Upper lobe of right lung (tissue), 1 donor: ENCODE measurements at regions not wholly inside any gene's neighbourhood (a gene's known extent, or its start where the extent isn't known, plus 50 kb on each side); places are given as distances from the start of the nearest gene placed in this dataset.
"Not testable (repeated sequence)": the region's sequence is repeated elsewhere in the genome, so short reads cannot be mapped to it uniquely, and the experiment has no call there.

ENCODE experiments used
- ATAC-seq: fragments of 200-7000 bp; cut with Tn5 transposase; one replicate; pipeline ENCODE4 v1.9.1; 2020; ENCODE audit warnings: mild to moderate bottlenecking, moderate library complexity
- DNase-seq: peaks from one replicate; pipeline ENCODE4 v3.0.0-alpha.2; 2020
- H3K27ac ChIP-seq: fragments of 200-600 bp; one replicate; pipeline ENCODE4 v1.8.0; 2022
- H3K27me3 ChIP-seq: fragments of 200-600 bp; one replicate; pipeline ENCODE4 v1.8.0; 2022; ENCODE audit warnings: mild to moderate bottlenecking
- H3K36me3 ChIP-seq: fragments of 200-600 bp; one replicate; pipeline ENCODE4 v1.8.0; 2022
- H3K4me1 ChIP-seq: fragments of 200-600 bp; one replicate; pipeline ENCODE4 v1.8.0; 2022
- H3K4me3 ChIP-seq: fragments of 200-600 bp; one replicate; pipeline ENCODE4 v1.8.0; 2022; ENCODE audit warnings: mild to moderate bottlenecking
- H3K9me3 ChIP-seq: fragments of 200-600 bp; one replicate; pipeline ENCODE4 v1.8.0; 2022
- intact Hi-C: fragments of 100-400 bp; cut with DNase I; formaldehyde crosslinking; loops from one replicate; pipeline ENCODE4 v1.11.0; 2022
- TF ChIP-seq, protein P1 (sequence below): fragments of 200-600 bp; IDR thresholded peaks from one replicate; pipeline ENCODE4 v1.8.0; 2022; ENCODE audit warnings: antibody characterized with exemption
- donor health status: DM: no; HTN: yes; CAD: no; lungs with severe emphysema.

DNA sequence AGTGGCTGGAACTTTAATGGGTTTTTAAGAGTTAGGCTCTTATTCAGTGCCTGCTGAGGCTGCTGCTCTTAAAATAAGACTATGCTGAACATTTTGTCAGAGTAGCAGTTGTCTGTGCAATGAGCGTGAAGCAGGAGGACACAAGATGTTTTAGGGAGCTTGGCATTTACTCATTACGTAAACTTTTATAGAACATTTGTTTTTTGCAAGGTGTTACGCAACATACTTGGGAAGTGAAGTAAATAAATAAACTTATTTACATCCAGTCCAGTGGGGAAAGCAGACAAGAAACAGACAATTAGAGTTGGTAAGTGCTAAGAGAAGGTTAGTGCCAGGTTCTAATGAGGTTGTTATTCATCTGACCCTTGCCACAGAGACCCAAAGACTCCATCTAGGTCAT lies 226.0 kb downstream of the HINT1 start:
- H3K27me3 ChIP-seq: no peaks in the 10 kb centered on the region
- no peaks in the 10 kb centered on the region for H3K9me3 ChIP-seq
- H3K27ac ChIP-seq: no peak overlapping the region
- no peaks in the 10 kb centered on the region for H3K36me3 ChIP-seq
- DNase-seq (no peak), ATAC-seq (no peak)
- H3K4me3 ChIP-seq: no peak overlapping the region
- no peaks in the 10 kb centered on the region for H3K4me1 ChIP-seq
- intact Hi-C loops: no loop called here
- TF ChIP-seq, protein P1, sequence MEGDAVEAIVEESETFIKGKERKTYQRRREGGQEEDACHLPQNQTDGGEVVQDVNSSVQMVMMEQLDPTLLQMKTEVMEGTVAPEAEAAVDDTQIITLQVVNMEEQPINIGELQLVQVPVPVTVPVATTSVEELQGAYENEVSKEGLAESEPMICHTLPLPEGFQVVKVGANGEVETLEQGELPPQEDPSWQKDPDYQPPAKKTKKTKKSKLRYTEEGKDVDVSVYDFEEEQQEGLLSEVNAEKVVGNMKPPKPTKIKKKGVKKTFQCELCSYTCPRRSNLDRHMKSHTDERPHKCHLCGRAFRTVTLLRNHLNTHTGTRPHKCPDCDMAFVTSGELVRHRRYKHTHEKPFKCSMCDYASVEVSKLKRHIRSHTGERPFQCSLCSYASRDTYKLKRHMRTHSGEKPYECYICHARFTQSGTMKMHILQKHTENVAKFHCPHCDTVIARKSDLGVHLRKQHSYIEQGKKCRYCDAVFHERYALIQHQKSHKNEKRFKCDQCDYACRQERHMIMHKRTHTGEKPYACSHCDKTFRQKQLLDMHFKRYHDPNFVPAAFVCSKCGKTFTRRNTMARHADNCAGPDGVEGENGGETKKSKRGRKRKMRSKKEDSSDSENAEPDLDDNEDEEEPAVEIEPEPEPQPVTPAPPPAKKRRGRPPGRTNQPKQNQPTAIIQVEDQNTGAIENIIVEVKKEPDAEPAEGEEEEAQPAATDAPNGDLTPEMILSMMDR: no peak

DNA sequence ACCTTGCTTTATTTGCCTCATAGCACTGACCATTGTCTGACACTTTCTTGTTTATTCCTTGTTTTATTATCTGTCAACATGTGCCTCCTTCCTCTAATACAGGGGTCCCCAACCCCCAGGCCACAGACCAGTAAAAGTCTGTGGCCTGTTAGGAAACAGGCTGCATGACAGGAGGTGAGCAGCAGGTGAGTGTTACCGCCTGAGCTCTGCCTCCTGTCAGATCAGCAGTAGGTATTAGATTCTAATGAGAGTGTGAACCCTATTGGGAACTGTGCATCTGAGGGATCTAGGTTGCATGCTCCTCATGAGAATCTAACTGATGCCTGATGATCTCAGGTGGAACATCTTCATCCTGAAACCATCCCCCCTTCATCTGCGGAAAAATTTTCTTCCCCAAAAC lies 228.0 kb downstream of the HINT1 start:
- no peak for ATAC-seq
- H3K4me1 ChIP-seq: no peaks in the 10 kb centered on the region
- H3K27ac ChIP-seq: no peak overlapping the region
- DNase-seq: no peak
- no peaks in the 10 kb centered on the region for H3K36me3 ChIP-seq
- no peaks in the 10 kb centered on the region for H3K9me3 ChIP-seq
- intact Hi-C loops: no loop called here
- no peak overlapping the region for H3K4me3 ChIP-seq
- TF ChIP-seq, protein P1: no peak
- no peaks in the 10 kb centered on the region for H3K27me3 ChIP-seq

- TF ChIP-seq, protein P1: no peak
- H3K36me3 ChIP-seq: no peaks in the 10 kb centered on the region
- no peaks in the 10 kb centered on the region for H3K4me1 ChIP-seq
- intact Hi-C loops: no loop called here
- H3K27ac ChIP-seq: no peak overlapping the region
- DNase-seq (no peak), ATAC-seq (peak; percentile 24)
- no peaks in the 10 kb centered on the region for H3K27me3 ChIP-seq
- H3K9me3 ChIP-seq: no peaks in the 10 kb centered on the region
- H3K4me3 ChIP-seq: no peak overlapping the region
Observed at GRCh38 chr5:130923543-130924124, 241.4 kb downstream of the HINT1 start.

DNA sequence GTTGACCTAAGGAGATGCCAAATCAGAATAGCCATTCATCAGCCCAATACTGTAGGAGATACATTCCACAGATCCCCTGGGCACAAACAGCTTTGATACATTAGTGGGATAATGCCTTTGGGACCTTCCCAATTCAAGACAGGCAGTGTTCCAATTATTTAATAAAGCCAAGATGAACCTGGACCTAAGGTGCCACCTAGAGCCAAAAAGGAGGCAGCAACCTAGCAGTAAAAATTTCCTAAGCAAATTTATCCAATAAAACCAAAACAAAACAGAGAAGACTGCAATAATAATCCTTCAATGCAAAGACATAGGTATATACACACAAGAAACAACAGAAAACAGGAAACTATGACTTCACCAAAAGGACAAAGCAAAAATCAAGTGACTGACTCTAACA lies 253.0 kb downstream of the HINT1 start:
- Histone ChIP-seq H3K27me3 (no peaks in the 10 kb centered on the region), H3K4me1 (no peaks in the 10 kb centered on the region)
- ATAC-seq: no peak

GRCh38 chr5:130908186-130908585 lies 256.9 kb downstream of the HINT1 start:
- no peak for ATAC-seq
- Histone ChIP-seq H3K4me1 (no peaks in the 10 kb centered on the region), H3K9me3 (no peaks in the 10 kb centered on the region), H3K36me3 (no peaks in the 10 kb centered on the region), H3K27ac (no peak overlapping the region), H3K27me3 (no peaks in the 10 kb centered on the region), H3K4me3 (no peak overlapping the region)
- no peak for DNase-seq
- TF ChIP-seq, protein P1: no peak
- intact Hi-C loops: no loop called here

More for the DNA sequence above, 253.0 kb downstream of the HINT1 start:
- no peak overlapping the region for H3K4me3 ChIP-seq
- H3K9me3 ChIP-seq: no peaks in the 10 kb centered on the region
- DNase-seq: no peak
- H3K36me3 ChIP-seq: no peaks in the 10 kb centered on the region
- intact Hi-C loops: no loop called here
- no peak overlapping the region for H3K27ac ChIP-seq
- TF ChIP-seq, protein P1: no peak

- H3K27ac ChIP-seq, H3K27me3 ChIP-seq, H3K36me3 ChIP-seq, intact Hi-C loops, H3K4me1 ChIP-seq, DNase-seq, ATAC-seq, H3K9me3 ChIP-seq, H3K4me3 ChIP-seq: not testable (repeated sequence)
Observed at GRCh38 chr5:130897537-130898195, 267.4 kb downstream of the HINT1 start.

DNA sequence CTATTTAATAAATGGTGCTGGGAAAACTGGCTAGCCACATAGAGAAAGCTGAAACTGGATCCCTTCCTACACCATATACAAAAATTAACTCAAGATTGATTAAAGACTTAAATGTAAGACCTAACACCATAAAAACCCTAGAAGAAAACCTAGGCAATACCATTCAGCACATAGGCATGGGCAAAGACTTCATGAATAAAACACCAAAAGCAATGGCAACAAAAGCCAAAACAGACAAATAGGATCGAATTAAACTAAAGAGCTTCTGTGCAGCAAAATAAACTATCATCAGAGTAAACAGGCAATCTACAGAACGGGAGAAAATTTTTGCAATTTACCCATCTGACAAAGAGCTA lies 267.9 kb downstream of the HINT1 start:
- H3K4me3 ChIP-seq, DNase-seq, H3K27me3 ChIP-seq, ATAC-seq, H3K36me3 ChIP-seq, H3K27ac ChIP-seq, intact Hi-C loops, H3K9me3 ChIP-seq, H3K4me1 ChIP-seq: not testable (repeated sequence)
